HepG2 (cell line): ENCODE measurements at regions not wholly inside any gene's neighbourhood (a gene's known extent, or its start where the extent isn't known, plus 50 kb on each side); places are given as distances from the start of the nearest gene placed in this dataset.

Experiments used
- EZH2 ChIP-seq: conservative IDR thresholded peaks from 2 replicates; pipeline ENCODE4 v1.6.1; 2012; ENCODE audit warnings: mild to moderate bottlenecking, low read depth, low read length, moderate library complexity
- ZBTB42 ChIP-seq: sonication (generic); formaldehyde crosslinking; IDR thresholded peaks from 2 replicates; pipeline ENCODE4 v1.5.0; 2020; ENCODE audit warnings: mild to moderate bottlenecking, missing genetic modification reagents
- ZBTB7A ChIP-seq: sonication (generic); formaldehyde crosslinking; IDR thresholded peaks from 2 replicates; pipeline ENCODE4 v1.8.0; 2022; ENCODE audit warnings: mild to moderate bottlenecking, missing genetic modification reagents
- ZNF468 ChIP-seq: sonication (generic); formaldehyde crosslinking; IDR thresholded peaks from 2 replicates; pipeline ENCODE4 v1.8.0; 2022; ENCODE audit warnings: mild to moderate bottlenecking, moderate library complexity, missing genetic modification reagents
- ZNF749 ChIP-seq: sonication (generic); formaldehyde crosslinking; IDR thresholded peaks from 2 replicates; pipeline ENCODE4 v1.8.0; 2022; ENCODE audit warnings: mild to moderate bottlenecking, missing genetic modification reagents, moderate library complexity, borderline replicate concordance
- ZSCAN31 ChIP-seq: sonication (generic); formaldehyde crosslinking; IDR thresholded peaks from 2 replicates; pipeline ENCODE4 v1.5.0; 2020; ENCODE audit warnings: low read depth, mild to moderate bottlenecking, missing genetic modification reagents
- TF ChIP-seq, protein P1 (sequence below): sonication (generic); formaldehyde crosslinking; IDR thresholded peaks from 2 replicates; pipeline ENCODE4 v1.8.0; 2022; ENCODE audit warnings: low read depth, missing genetic modification reagents
- TF ChIP-seq, protein P2 (sequence below): sonication (generic); formaldehyde crosslinking; IDR thresholded peaks from 2 replicates; pipeline ENCODE4 v1.4.0; 2020; ENCODE audit warnings: low read depth, mild to moderate bottlenecking, missing genetic modification reagents
- TF ChIP-seq, protein P3 (sequence below): IDR thresholded peaks from 2 replicates; pipeline ENCODE4 v1.4.0; 2020; ENCODE audit warnings: mild to moderate bottlenecking, missing genetic modification reagents

DNA sequence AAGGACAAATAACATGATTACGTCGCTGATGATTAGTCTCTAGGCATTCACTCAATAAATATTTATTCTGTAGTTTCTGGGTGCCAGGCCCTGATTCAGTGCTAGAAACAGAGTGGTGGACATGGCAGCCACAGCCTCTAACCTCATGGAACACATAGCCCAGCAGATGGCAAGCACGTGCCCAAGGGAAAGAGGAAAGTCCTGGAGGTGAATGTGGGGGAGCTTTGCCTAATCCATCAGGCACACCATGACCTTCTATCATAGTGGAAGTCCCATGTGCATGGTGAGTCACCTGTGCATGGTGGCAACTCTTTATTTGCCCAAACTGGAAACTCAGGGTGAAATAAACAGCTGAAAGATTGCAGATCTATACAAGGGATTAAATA, 143.0 kb upstream of the TNFAIP3 start (continued):
- TF ChIP-seq, protein P1, sequence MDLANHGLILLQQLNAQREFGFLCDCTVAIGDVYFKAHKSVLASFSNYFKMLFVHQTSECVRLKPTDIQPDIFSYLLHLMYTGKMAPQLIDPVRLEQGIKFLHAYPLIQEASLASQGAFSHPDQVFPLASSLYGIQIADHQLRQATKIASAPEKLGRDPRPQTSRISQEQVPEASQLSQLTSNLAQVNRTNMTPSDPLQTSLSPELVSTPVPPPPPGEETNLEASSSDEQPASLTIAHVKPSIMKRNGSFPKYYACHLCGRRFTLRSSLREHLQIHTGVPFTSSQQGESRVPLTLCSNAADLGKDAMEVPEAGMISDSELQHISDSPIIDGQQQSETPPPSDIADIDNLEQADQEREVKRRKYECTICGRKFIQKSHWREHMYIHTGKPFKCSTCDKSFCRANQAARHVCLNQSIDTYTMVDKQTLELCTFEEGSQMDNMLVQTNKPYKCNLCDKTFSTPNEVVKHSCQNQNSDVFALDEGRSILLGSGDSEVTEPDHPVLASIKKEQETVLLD (CRISPR knock-in tag): peak; percentile 64
- peak; percentile 38; the same call in 1 of the 2 replicates for TF ChIP-seq ZSCAN31 (CRISPR knock-in tag)
- TF ChIP-seq, protein P2, sequence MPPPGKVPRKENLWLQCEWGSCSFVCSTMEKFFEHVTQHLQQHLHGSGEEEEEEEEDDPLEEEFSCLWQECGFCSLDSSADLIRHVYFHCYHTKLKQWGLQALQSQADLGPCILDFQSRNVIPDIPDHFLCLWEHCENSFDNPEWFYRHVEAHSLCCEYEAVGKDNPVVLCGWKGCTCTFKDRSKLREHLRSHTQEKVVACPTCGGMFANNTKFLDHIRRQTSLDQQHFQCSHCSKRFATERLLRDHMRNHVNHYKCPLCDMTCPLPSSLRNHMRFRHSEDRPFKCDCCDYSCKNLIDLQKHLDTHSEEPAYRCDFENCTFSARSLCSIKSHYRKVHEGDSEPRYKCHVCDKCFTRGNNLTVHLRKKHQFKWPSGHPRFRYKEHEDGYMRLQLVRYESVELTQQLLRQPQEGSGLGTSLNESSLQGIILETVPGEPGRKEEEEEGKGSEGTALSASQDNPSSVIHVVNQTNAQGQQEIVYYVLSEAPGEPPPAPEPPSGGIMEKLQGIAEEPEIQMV (CRISPR knock-in tag): peak; percentile 46; the same call in 1 of the 2 replicates
- no peak for TF ChIP-seq EZH2
- peak; percentile 62; the same call in 1 of the 2 replicates for TF ChIP-seq ZBTB7A (CRISPR knock-in tag)
- TF ChIP-seq ZNF468 (CRISPR knock-in tag): no peak
- no peak for TF ChIP-seq ZNF749 (CRISPR knock-in tag)
- no peak for TF ChIP-seq ZBTB42 (CRISPR knock-in tag)
- TF ChIP-seq, protein P3, sequence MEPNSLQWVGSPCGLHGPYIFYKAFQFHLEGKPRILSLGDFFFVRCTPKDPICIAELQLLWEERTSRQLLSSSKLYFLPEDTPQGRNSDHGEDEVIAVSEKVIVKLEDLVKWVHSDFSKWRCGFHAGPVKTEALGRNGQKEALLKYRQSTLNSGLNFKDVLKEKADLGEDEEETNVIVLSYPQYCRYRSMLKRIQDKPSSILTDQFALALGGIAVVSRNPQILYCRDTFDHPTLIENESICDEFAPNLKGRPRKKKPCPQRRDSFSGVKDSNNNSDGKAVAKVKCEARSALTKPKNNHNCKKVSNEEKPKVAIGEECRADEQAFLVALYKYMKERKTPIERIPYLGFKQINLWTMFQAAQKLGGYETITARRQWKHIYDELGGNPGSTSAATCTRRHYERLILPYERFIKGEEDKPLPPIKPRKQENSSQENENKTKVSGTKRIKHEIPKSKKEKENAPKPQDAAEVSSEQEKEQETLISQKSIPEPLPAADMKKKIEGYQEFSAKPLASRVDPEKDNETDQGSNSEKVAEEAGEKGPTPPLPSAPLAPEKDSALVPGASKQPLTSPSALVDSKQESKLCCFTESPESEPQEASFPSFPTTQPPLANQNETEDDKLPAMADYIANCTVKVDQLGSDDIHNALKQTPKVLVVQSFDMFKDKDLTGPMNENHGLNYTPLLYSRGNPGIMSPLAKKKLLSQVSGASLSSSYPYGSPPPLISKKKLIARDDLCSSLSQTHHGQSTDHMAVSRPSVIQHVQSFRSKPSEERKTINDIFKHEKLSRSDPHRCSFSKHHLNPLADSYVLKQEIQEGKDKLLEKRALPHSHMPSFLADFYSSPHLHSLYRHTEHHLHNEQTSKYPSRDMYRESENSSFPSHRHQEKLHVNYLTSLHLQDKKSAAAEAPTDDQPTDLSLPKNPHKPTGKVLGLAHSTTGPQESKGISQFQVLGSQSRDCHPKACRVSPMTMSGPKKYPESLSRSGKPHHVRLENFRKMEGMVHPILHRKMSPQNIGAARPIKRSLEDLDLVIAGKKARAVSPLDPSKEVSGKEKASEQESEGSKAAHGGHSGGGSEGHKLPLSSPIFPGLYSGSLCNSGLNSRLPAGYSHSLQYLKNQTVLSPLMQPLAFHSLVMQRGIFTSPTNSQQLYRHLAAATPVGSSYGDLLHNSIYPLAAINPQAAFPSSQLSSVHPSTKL (CRISPR knock-in tag): peak; percentile 89
